SK-N-SH treated with all-trans-retinoic acid at 6 μM for 48 hours (cell line): ENCODE measurements at regions not wholly inside any gene's neighbourhood (a gene's known extent, or its start where the extent isn't known, plus 50 kb on each side); places are given as distances from the start of the nearest gene placed in this dataset.

ENCODE experiments used
- ATAC-seq: fragments of 200-7000 bp; cut with Tn5 transposase; 3 replicates; pipeline ENCODE4 v1.9.1; 2020; ENCODE audit warnings: mild to moderate bottlenecking, moderate library complexity
- ARNTL ChIP-seq: fragments of 450-650 bp; formaldehyde crosslinking; IDR thresholded peaks from 2 replicates; pipeline ENCODE4 v1.5.0; 2020; ENCODE audit warnings: low read depth, mild to moderate bottlenecking, moderate library complexity, borderline replicate concordance
- BACH2 ChIP-seq: fragments of 250-450 bp; sonication (Bioruptor Pico); IDR thresholded peaks from 2 replicates; pipeline ENCODE4 v1.9.0; 2021; ENCODE audit warnings: mild to moderate bottlenecking, borderline replicate concordance
- CSDC2 ChIP-seq: fragments of 250-450 bp; sonication (Bioruptor Pico); IDR thresholded peaks from 2 replicates; pipeline ENCODE4 v1.5.0; 2020; ENCODE audit warnings: mild to moderate bottlenecking, moderate library complexity
- ESRRG ChIP-seq: fragments of 250-450 bp; sonication (Bioruptor Pico); IDR thresholded peaks from 2 replicates; pipeline ENCODE4 v1.6.1; 2021; ENCODE audit warnings: mild to moderate bottlenecking
- GLIS3 ChIP-seq: fragments of 250-450 bp; sonication (Bioruptor Pico); IDR thresholded peaks from 2 replicates; pipeline ENCODE4 v1.5.0; 2020; ENCODE audit warnings: mild to moderate bottlenecking, moderate library complexity
- ISL1 ChIP-seq: fragments of 250-450 bp; sonication (Bioruptor Pico); IDR thresholded peaks from 2 replicates; pipeline ENCODE4 v2.1.2; 2022; ENCODE audit warnings: mild to moderate bottlenecking, moderate library complexity
- OSR1 ChIP-seq: fragments of 250-450 bp; sonication (Bioruptor Pico); IDR thresholded peaks from 2 replicates; pipeline ENCODE4 v1.8.0; 2022; ENCODE audit warnings: moderate library complexity, mild to moderate bottlenecking, inconsistent platforms
- PPARA ChIP-seq: fragments of 250-450 bp; sonication (Bioruptor Pico); IDR thresholded peaks from 2 replicates; pipeline ENCODE4 v1.5.0; 2020; ENCODE audit warnings: mild to moderate bottlenecking, borderline replicate concordance
- RARB ChIP-seq: fragments of 250-450 bp; sonication (Bioruptor Pico); IDR thresholded peaks from 2 replicates; pipeline ENCODE4 v1.8.0; 2021; ENCODE audit warnings: mild to moderate bottlenecking, moderate library complexity
- SNAI2 ChIP-seq: fragments of 250-450 bp; sonication (Bioruptor Pico); IDR thresholded peaks from 2 replicates; pipeline ENCODE4 v1.5.0; 2020; ENCODE audit warnings: mild to moderate bottlenecking, moderate library complexity
- TCF4 ChIP-seq: fragments of 250-450 bp; sonication (Bioruptor Pico); IDR thresholded peaks from 2 replicates; pipeline ENCODE4 v1.8.0; 2021; ENCODE audit warnings: mild to moderate bottlenecking, moderate library complexity, borderline replicate concordance
- TOX ChIP-seq: fragments of 250-450 bp; sonication (Bioruptor Pico); IDR thresholded peaks from 2 replicates; pipeline ENCODE4 v1.8.0; 2021; ENCODE audit warnings: mild to moderate bottlenecking, moderate library complexity, borderline replicate concordance
- ZC3H10 ChIP-seq: fragments of 250-450 bp; sonication (Bioruptor Pico); IDR thresholded peaks from 2 replicates; pipeline ENCODE4 v1.5.1; 2021; ENCODE audit warnings: mild to moderate bottlenecking, moderate library complexity
- ZFP3 ChIP-seq: fragments of 250-450 bp; sonication (Bioruptor Pico); IDR thresholded peaks from 2 replicates; pipeline ENCODE4 v1.5.0; 2020; ENCODE audit warnings: mild to moderate bottlenecking, moderate library complexity
- ZFP30 ChIP-seq: fragments of 450-650 bp; formaldehyde crosslinking; IDR thresholded peaks from 2 replicates; pipeline ENCODE4 v1.5.0; 2022; ENCODE audit warnings: mild to moderate bottlenecking, moderate library complexity
- ZNF565 ChIP-seq: fragments of 450-650 bp; formaldehyde crosslinking; conservative IDR thresholded peaks from 2 replicates; pipeline ENCODE4 v1.5.0; 2020; ENCODE audit warnings: low read depth, mild to moderate bottlenecking, moderate library complexity
- ZNF70 ChIP-seq: fragments of 450-650 bp; formaldehyde crosslinking; IDR thresholded peaks from 2 replicates; pipeline ENCODE4 v1.5.0; 2020; ENCODE audit warnings: mild to moderate bottlenecking, moderate library complexity
- ZNF8 ChIP-seq: fragments of 450-650 bp; formaldehyde crosslinking; IDR thresholded peaks from 2 replicates; pipeline ENCODE4 v1.5.0; 2020; ENCODE audit warnings: mild to moderate bottlenecking, moderate library complexity
- TF ChIP-seq, protein P1 (sequence below): fragments of 250-450 bp; sonication (Bioruptor Pico); IDR thresholded peaks from 2 replicates; pipeline ENCODE4 v1.5.1; 2021; ENCODE audit warnings: mild to moderate bottlenecking, moderate library complexity
- TF ChIP-seq, protein P2 (sequence below): fragments of 250-450 bp; sonication (Bioruptor Pico); IDR thresholded peaks from 2 replicates; pipeline ENCODE4 v1.8.0; 2020; ENCODE audit warnings: mild to moderate bottlenecking, moderate library complexity, borderline replicate concordance
- TF ChIP-seq, protein P3 (sequence below): fragments of 250-450 bp; sonication (Bioruptor Pico); IDR thresholded peaks from 2 replicates; pipeline ENCODE4 v1.5.1; 2020; ENCODE audit warnings: low read depth, mild to moderate bottlenecking, moderate library complexity
- TF ChIP-seq, protein P4 (sequence below): fragments of 250-450 bp; sonication (Bioruptor Pico); IDR thresholded peaks from 2 replicates; pipeline ENCODE4 v1.5.0; 2020; ENCODE audit warnings: mild to moderate bottlenecking, moderate library complexity
- TF ChIP-seq, protein P5 (sequence below): fragments of 250-450 bp; sonication (Bioruptor Pico); IDR thresholded peaks from 2 replicates; pipeline ENCODE4 v1.8.0; 2021; ENCODE audit warnings: low read depth, mild to moderate bottlenecking, moderate library complexity, borderline replicate concordance

DNA sequence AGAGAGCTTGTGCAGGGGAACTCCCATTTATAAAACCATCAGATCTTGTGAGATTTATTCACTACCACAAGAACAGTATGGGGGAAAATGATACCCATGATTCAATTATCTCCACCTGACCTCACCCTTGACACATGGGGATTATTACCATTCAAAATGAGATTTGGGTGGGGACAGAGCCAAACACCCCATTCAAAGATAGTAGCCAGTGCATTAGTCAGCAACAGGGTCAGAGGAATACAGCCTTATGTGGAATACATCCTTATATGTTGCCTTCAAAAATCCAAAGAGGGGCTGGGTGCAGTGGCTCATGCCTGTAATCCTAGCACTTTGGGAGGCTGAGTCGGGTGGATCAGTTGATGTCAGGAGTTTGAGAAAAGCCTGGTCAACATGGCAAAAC is 563.2 kb downstream of the CCDC171 start:
- TF ChIP-seq TOX (CRISPR knock-in tag): no peak
- TF ChIP-seq, protein P1, sequence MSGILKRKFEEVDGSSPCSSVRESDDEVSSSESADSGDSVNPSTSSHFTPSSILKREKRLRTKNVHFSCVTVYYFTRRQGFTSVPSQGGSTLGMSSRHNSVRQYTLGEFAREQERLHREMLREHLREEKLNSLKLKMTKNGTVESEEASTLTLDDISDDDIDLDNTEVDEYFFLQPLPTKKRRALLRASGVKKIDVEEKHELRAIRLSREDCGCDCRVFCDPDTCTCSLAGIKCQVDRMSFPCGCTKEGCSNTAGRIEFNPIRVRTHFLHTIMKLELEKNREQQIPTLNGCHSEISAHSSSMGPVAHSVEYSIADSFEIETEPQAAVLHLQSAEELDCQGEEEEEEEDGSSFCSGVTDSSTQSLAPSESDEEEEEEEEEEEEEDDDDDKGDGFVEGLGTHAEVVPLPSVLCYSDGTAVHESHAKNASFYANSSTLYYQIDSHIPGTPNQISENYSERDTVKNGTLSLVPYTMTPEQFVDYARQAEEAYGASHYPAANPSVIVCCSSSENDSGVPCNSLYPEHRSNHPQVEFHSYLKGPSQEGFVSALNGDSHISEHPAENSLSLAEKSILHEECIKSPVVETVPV (CRISPR knock-in tag): no peak
- no peak for TF ChIP-seq TCF4 (CRISPR knock-in tag)
- TF ChIP-seq ZFP3 (CRISPR knock-in tag): no peak
- no peak for TF ChIP-seq ARNTL
- no peak for TF ChIP-seq ZFP30 (CRISPR knock-in tag)
- TF ChIP-seq SNAI2 (CRISPR knock-in tag): no peak
- no peak for TF ChIP-seq ISL1 (CRISPR knock-in tag)
- no peak for ATAC-seq

DNA sequence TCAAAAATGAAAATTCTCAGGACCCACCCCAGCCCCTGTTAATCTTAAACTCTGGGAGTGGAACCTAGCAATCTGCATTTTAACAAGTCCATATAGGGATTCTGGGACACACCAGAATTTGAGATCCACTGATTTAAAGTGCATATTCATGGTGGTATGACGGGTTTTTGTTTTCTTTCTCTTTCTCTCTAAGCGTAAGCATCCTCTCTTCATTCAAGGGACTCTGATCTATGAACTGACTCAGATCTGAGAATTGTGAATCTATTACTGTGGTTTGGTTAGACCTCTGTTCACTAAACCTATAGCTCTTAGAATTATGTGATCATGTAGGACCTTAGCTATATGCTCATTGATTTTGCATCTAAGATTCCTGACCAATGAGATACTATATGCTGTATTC is 565.2 kb downstream of the CCDC171 start:
- no peak for ATAC-seq

DNA sequence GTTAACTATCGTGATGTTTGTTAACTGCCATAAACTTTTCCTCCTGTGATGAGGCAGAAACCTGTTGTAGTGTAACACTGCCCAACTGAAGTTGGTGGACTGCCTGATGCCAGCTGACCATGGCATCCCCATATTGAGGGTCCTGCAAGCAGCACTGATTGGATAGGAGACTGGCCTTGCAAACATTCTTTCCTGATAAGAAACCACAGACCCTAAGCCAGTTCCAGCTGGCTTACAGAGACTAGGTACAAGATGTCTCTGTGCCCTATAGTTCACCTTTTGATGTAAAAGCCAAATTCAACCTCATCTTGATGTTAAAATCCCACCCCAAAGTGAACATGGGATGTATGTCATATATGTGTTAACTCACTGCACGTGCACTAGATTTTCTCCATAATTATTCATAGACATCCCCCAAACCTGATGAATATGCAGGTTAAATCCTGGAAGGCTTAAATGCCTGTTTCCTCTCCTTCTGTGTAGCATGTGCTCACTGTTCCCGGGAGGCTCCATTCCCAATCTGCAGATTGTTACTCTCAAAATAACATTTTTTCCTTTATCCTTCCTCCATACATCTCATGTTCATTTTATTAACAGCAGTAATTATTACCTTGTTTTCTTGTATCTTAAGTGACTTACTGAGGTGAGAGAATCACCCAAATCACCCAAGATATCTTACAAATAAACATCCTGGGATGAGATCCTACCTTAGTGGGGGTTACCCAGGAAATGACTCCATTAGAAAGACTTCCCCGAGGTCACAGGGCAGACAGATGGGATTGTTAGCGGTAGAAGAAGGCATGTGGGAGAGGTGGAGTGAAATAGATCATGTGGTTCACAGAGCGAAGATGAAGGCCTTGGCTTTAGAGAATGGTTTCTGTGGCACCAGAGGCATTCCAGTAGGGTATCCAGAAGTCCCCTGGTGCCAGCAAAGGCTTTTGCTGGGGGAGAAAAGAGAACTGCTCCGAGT is 566.7 kb downstream of the CCDC171 start:
- no peak for ATAC-seq
- TF ChIP-seq, protein P2, sequence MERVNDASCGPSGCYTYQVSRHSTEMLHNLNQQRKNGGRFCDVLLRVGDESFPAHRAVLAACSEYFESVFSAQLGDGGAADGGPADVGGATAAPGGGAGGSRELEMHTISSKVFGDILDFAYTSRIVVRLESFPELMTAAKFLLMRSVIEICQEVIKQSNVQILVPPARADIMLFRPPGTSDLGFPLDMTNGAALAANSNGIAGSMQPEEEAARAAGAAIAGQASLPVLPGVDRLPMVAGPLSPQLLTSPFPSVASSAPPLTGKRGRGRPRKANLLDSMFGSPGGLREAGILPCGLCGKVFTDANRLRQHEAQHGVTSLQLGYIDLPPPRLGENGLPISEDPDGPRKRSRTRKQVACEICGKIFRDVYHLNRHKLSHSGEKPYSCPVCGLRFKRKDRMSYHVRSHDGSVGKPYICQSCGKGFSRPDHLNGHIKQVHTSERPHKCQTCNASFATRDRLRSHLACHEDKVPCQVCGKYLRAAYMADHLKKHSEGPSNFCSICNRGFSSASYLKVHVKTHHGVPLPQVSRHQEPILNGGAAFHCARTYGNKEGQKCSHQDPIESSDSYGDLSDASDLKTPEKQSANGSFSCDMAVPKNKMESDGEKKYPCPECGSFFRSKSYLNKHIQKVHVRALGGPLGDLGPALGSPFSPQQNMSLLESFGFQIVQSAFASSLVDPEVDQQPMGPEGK (CRISPR knock-in tag): no peak
- TF ChIP-seq OSR1 (no peak), ZNF8 (CRISPR knock-in tag) (no peak), ZC3H10 (CRISPR knock-in tag) (no peak), CSDC2 (no peak), ISL1 (CRISPR knock-in tag) (no peak), GLIS3 (no peak), ZNF70 (CRISPR knock-in tag) (no peak), ZNF565 (CRISPR knock-in tag) (no peak), ZFP30 (CRISPR knock-in tag) (no peak), TCF4 (CRISPR knock-in tag) (no peak), ESRRG (CRISPR knock-in tag) (no peak), PPARA (CRISPR knock-in tag) (no peak), BACH2 (CRISPR knock-in tag) (no peak), TOX (CRISPR knock-in tag) (no peak), RARB (CRISPR knock-in tag) (no peak)
- TF ChIP-seq, protein P3, sequence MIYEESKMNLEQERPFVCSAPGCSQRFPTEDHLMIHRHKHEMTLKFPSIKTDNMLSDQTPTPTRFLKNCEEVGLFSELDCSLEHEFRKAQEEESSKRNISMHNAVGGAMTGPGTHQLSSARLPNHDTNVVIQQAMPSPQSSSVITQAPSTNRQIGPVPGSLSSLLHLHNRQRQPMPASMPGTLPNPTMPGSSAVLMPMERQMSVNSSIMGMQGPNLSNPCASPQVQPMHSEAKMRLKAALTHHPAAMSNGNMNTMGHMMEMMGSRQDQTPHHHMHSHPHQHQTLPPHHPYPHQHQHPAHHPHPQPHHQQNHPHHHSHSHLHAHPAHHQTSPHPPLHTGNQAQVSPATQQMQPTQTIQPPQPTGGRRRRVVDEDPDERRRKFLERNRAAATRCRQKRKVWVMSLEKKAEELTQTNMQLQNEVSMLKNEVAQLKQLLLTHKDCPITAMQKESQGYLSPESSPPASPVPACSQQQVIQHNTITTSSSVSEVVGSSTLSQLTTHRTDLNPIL: no peak
- TF ChIP-seq, protein P1 (CRISPR knock-in tag): no peak
- TF ChIP-seq, protein P4, sequence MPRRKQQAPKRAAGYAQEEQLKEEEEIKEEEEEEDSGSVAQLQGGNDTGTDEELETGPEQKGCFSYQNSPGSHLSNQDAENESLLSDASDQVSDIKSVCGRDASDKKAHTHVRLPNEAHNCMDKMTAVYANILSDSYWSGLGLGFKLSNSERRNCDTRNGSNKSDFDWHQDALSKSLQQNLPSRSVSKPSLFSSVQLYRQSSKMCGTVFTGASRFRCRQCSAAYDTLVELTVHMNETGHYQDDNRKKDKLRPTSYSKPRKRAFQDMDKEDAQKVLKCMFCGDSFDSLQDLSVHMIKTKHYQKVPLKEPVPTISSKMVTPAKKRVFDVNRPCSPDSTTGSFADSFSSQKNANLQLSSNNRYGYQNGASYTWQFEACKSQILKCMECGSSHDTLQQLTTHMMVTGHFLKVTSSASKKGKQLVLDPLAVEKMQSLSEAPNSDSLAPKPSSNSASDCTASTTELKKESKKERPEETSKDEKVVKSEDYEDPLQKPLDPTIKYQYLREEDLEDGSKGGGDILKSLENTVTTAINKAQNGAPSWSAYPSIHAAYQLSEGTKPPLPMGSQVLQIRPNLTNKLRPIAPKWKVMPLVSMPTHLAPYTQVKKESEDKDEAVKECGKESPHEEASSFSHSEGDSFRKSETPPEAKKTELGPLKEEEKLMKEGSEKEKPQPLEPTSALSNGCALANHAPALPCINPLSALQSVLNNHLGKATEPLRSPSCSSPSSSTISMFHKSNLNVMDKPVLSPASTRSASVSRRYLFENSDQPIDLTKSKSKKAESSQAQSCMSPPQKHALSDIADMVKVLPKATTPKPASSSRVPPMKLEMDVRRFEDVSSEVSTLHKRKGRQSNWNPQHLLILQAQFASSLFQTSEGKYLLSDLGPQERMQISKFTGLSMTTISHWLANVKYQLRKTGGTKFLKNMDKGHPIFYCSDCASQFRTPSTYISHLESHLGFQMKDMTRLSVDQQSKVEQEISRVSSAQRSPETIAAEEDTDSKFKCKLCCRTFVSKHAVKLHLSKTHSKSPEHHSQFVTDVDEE: no peak
- TF ChIP-seq, protein P5, sequence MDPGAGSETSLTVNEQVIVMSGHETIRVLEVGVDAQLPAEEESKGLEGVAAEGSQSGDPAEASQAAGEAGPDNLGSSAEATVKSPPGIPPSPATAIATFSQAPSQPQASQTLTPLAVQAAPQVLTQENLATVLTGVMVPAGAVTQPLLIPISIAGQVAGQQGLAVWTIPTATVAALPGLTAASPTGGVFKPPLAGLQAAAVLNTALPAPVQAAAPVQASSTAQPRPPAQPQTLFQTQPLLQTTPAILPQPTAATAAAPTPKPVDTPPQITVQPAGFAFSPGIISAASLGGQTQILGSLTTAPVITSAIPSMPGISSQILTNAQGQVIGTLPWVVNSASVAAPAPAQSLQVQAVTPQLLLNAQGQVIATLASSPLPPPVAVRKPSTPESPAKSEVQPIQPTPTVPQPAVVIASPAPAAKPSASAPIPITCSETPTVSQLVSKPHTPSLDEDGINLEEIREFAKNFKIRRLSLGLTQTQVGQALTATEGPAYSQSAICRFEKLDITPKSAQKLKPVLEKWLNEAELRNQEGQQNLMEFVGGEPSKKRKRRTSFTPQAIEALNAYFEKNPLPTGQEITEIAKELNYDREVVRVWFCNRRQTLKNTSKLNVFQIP: no peak

More for the DNA sequence above, 565.2 kb downstream of the CCDC171 start:
- no peak for TF ChIP-seq GLIS3
- no peak for TF ChIP-seq CSDC2
- TF ChIP-seq, protein P5: no peak
- TF ChIP-seq PPARA (CRISPR knock-in tag): no peak
- TF ChIP-seq, all 23 proteins: peak for 0
